22Rv1 (cell line): ENCODE measurements at regions not wholly inside any gene's neighbourhood (a gene's known extent, or its start where the extent isn't known, plus 50 kb on each side); places are given as distances from the start of the nearest gene placed in this dataset.

ENCODE experiments used
- CTCF ChIP-seq: fragments of 450-650 bp; IDR thresholded peaks from 2 replicates; pipeline ENCODE4 v1.5.1; 2017; ENCODE audit warnings: mild to moderate bottlenecking
- ZFX ChIP-seq: fragments of 450-650 bp; IDR thresholded peaks from 2 replicates; pipeline ENCODE4 v1.6.1; 2017; ENCODE audit warnings: antibody characterized with exemption, borderline replicate concordance

DNA sequence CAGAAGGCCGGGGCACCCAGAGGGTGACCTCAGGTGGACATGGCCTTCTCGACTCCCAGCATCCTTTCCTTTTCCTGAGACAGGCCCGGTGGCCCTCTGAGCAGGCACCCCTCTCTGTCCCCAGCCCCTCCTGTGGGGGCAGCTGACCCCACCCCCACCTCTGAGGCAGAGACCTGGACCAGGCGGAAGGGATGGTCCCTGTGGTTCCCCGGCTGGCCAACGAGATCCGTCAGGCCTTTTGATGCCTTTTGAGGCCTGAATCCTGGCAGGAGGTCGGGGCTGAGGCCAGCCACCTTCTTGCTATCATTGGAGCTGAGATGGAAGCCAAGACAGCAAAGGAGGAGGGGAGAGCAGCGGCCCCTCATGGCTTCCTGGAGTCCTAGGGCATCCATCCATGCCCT lies 50.2 kb upstream of the ACTRT2 start:
- TF ChIP-seq CTCF (no peak), ZFX (no peak)
